ENCODE measurements at regions not wholly inside any gene's neighbourhood (a gene's known extent, or its start where the extent isn't known, plus 50 kb on each side); places are given as distances from the start of the nearest gene placed in this dataset.

DNA sequence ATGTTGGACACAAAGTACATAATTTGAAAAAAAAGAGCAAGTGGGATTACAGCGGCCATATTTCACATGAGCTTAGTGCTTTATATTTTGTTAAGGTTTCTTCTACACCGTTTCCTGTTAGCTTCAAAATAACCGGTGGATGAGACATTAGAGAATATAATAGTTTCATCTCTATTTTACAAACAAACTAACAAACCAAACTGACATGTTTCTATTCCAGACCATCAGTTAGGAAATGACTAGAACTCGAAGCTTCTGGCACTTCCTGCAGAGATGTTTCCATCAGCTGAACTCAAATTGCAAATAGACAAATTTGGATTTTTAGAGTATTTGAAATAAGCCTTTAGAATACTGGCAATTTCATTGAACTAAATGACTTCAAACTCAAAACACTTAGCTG lies 86.5 kb downstream of the MTRR start:
- TF ChIP-seq TAF1 (IDR thresholded peaks at IDR 0.05; ENCODE audit: borderline replicate concordance, insufficient read depth, low read length) (no peak), POLR2AphosphoS5 (IDR thresholded peaks at IDR 0.05; ENCODE audit: low read depth, low read length) (no peak), REST (IDR thresholded peaks at IDR 0.05; ENCODE audit: insufficient read depth in 1 of 2, low read depth in 2 of 2, low read length in 2 of 2) (no peak), SIN3A (IDR thresholded peaks at IDR 0.05; ENCODE audit: borderline replicate concordance, insufficient read depth, low read length) (no peak), FOXP2 (optimal IDR thresholded peaks at IDR 0.05; ENCODE audit: borderline replicate concordance, extremely low read depth, extremely low read length, insufficient read depth) (no peak)

All from PFSK-1 (cell line).